ENCODE measurements at regions not wholly inside any gene's neighbourhood (a gene's known extent, or its start where the extent isn't known, plus 50 kb on each side); places are given as distances from the start of the nearest gene placed in this dataset.

- Histone ChIP-seq H3K4me2 (no peak overlapping the region), H3K27ac (no peak overlapping the region), H3K9me3 (no peaks in the 10 kb centered on the region), H3K4me1 (no peaks in the 10 kb centered on the region), H3K4me3 (no peak overlapping the region)
- DNase-seq (ENCODE audit: low read depth in 1 of 2, low spot score in 1 of 2) (no peak), FAIRE-seq (no peak), ATAC-seq (no peak)
- WGBS (ENCODE audit: missing lambda C conversion rate): 0% methylated on average over 1 of the region's 1 CpG
- no peak for TF ChIP-seq ZSCAN20 (CRISPR knock-in tag; IDR thresholded peaks at IDR 0.05)
- no peak for TF ChIP-seq CBX8 (IDR thresholded peaks at IDR 0.05)
- TF ChIP-seq RNF2 (IDR thresholded peaks at IDR 0.05; ENCODE audit: borderline replicate concordance, low read depth): no peak
- ChIA-PET CTCF (no interaction called here), POLR2A (no interaction called here)
These were observed 457.4 kb upstream of the TPK1 start for GRCh38 chr7:145293228-145293701.

GRCh38 chr7:145289384-145289783, 453.5 kb upstream of the TPK1 start:
- Histone ChIP-seq H3K4me1 (no peaks in the 10 kb centered on the region), H3K4me2 (no peak overlapping the region), H3K9me3 (0 out of 3 replicates have a peak, but pooled peaks cover 3% of the 10 kb centered on the region), H3K4me3 (no peak overlapping the region), H3K27ac (no peak overlapping the region)
- ChIA-PET POLR2A (no interaction called here), CTCF (no interaction called here)
- no peak for DNase-seq (ENCODE audit: low read depth in 1 of 2, low spot score in 1 of 2)
- 38% methylated on average over 6 of the region's 6 CpGs for WGBS (ENCODE audit: missing lambda C conversion rate)
- TF ChIP-seq MAFK (IDR thresholded peaks at IDR 0.05; ENCODE audit: partially characterized antibody) (peak; percentile 79), RAD21 (conservative IDR thresholded peaks at IDR 0.05 in 1 of 2, IDR thresholded peaks at IDR 0.05 in 1 of 2) (no peak)
- FAIRE-seq: no peak
- ATAC-seq: no peak

- ATAC-seq (no peak), FAIRE-seq (no peak)
These were observed 440.3 kb upstream of the TPK1 start for GRCh38 chr7:145276118-145276517.

GRCh38 chr7:145269418-145270161, 433.7 kb upstream of the TPK1 start:
- no peak overlapping the region for H3K4me3 ChIP-seq
- no peak for TF ChIP-seq ZC3H11A (IDR thresholded peaks at IDR 0.05)
- no peak for TF ChIP-seq JUNB (IDR thresholded peaks at IDR 0.05)
- no peak for TF ChIP-seq SREBF2 (IDR thresholded peaks at IDR 0.05)
- TF ChIP-seq POLR2AphosphoS2 (conservative IDR thresholded peaks at IDR 0.05; ENCODE audit: low read length): no peak
- no peak for TF ChIP-seq JUN (IDR thresholded peaks at IDR 0.05)
- TF ChIP-seq MAX (IDR thresholded peaks at IDR 0.05): no peak
- TF ChIP-seq KDM5A (IDR thresholded peaks at IDR 0.05): no peak
- no peak for TF ChIP-seq GATA3 (IDR thresholded peaks at IDR 0.05; ENCODE audit: borderline replicate concordance)
- no peak for TF ChIP-seq EHMT2 (IDR thresholded peaks at IDR 0.05; ENCODE audit: low read depth)
- no peak for TF ChIP-seq ELK1 (IDR thresholded peaks at IDR 0.05; ENCODE audit: low read depth, low read length)
- TF ChIP-seq NR3C1 (IDR thresholded peaks at IDR 0.05): no peak
- no peak for TF ChIP-seq HDAC2 (IDR thresholded peaks at IDR 0.05)
- no peak for TF ChIP-seq REST (IDR thresholded peaks at IDR 0.05)
- no peak for TF ChIP-seq ZFP36 (IDR thresholded peaks at IDR 0.05; ENCODE audit: borderline replicate concordance, partially characterized antibody)
- TF ChIP-seq POLR2A (IDR thresholded peaks at IDR 0.05; ENCODE audit: low read length): no peak
- TF ChIP-seq MYC (IDR thresholded peaks at IDR 0.05; ENCODE audit: borderline replicate concordance, low read length): no peak
- TF ChIP-seq CEBPB (IDR thresholded peaks at IDR 0.05): no peak
- TF ChIP-seq RCOR1 (IDR thresholded peaks at IDR 0.05; ENCODE audit: low read depth, low read length): no peak
- no peaks in the 10 kb centered on the region; the same call in 2 of the 3 replicates for H3K9me3 ChIP-seq
- POLR2A ChIA-PET: no interaction called here
- H3K27ac ChIP-seq: no peak overlapping the region
- FAIRE-seq (no peak), ATAC-seq (no peak), DNase-seq (ENCODE audit: low read depth in 1 of 2, low spot score in 1 of 2) (no peak)
- 12% methylated on average over 10 of the region's 28 CpGs for WGBS (ENCODE audit: missing lambda C conversion rate)
- H3K4me2 ChIP-seq: no peak overlapping the region
- no peaks in the 10 kb centered on the region for H3K4me1 ChIP-seq
- CTCF ChIA-PET: no interaction called here

More at GRCh38 chr7:145276118-145276517, 440.3 kb upstream of the TPK1 start:
- CTCF ChIA-PET: no interaction called here
- no peak overlapping the region for H3K4me2 ChIP-seq
- H3K27ac ChIP-seq: no peak overlapping the region
- DNase-seq (ENCODE audit: low read depth in 1 of 2, low spot score in 1 of 2): no peak
- H3K4me1 ChIP-seq: no peaks in the 10 kb centered on the region
- H3K9me3 ChIP-seq: peaks cover 4% of the 10 kb centered on the region; the same call in 1 of the 3 replicates
- POLR2A ChIA-PET: no interaction called here
- TF ChIP-seq RNF2 (IDR thresholded peaks at IDR 0.05; ENCODE audit: borderline replicate concordance, low read depth) (no peak), ZFP36 (IDR thresholded peaks at IDR 0.05; ENCODE audit: borderline replicate concordance, partially characterized antibody) (peak; percentile 61), EHF (CRISPR knock-in tag; IDR thresholded peaks at IDR 0.05) (no peak)
- no peak overlapping the region for H3K4me3 ChIP-seq

Data from A549 (cell line).